CD8-positive, alpha-beta memory T cell (primary cell): ENCODE measurements at regions not wholly inside any gene's neighbourhood (a gene's known extent, or its start where the extent isn't known, plus 50 kb on each side); places are given as distances from the start of the nearest gene placed in this dataset.

Experiments
- CTCF ChIA-PET: fragments of 350-600 bp; sonication (Branson Sonifier 250); formaldehyde crosslinking; loops from one replicate; lab custom pipeline; 2021; ENCODE audit warnings: antibody characterized with exemption; lab: Charles Lee
- POLR2A ChIA-PET: fragments of 350-600 bp; sonication (Branson Sonifier 250); formaldehyde crosslinking; loops from one replicate; lab custom pipeline; 2021; ENCODE audit warnings: antibody characterized with exemption; lab: Charles Lee
- DNase-seq, 5 donors: peaks; one replicate each; pipeline versions ENCODE4 v3.0.0 to v3.0.0-alpha.2; 2020 to 2022; ENCODE audit warnings: mixed read lengths in 1 of 5
- H3K27ac ChIP-seq: one replicate; pipeline ENCODE4 v1.7.0; 2013; ENCODE audit warnings: low read depth, mild to moderate bottlenecking, low read length, moderate library complexity
- H3K27me3 ChIP-seq: 2 replicates; pipeline ENCODE4 v1.7.0; 2013; ENCODE audit warnings: low read length, mild to moderate bottlenecking; ENCODE audit not compliant: insufficient read depth, poor library complexity, severe bottlenecking
- H3K36me3 ChIP-seq: 2 replicates; pipeline ENCODE4 v1.7.0; 2013; ENCODE audit warnings: mild to moderate bottlenecking, low read length, moderate library complexity; ENCODE audit not compliant: insufficient read depth
- H3K4me1 ChIP-seq: 2 replicates; pipeline ENCODE4 v1.7.0; 2013; ENCODE audit warnings: mild to moderate bottlenecking, low read length, moderate library complexity; ENCODE audit not compliant: insufficient read depth
- H3K4me3 ChIP-seq: 2 replicates; pipeline ENCODE4 v1.7.0; 2013; ENCODE audit warnings: mild to moderate bottlenecking, low read length
- H3K9me3 ChIP-seq: 2 replicates; pipeline ENCODE4 v1.7.0; 2013; ENCODE audit warnings: mild to moderate bottlenecking, low read length
- H3K27ac Mint-ChIP-seq, 8 donors: one replicate each; pipeline ENCODE4 v1.8.0; 2020 to 2021; ENCODE audit warnings: mixed read lengths in 8 of 8, mild to moderate bottlenecking in 6 of 8, inconsistent platforms in 3 of 8, moderate library complexity in 3 of 8
- H3K27me3 Mint-ChIP-seq, 2 donors: one replicate each; pipeline ENCODE4 v1.8.0; 2020 to 2021; ENCODE audit warnings: mixed read lengths in 2 of 2, mild to moderate bottlenecking in 1 of 2, moderate library complexity in 1 of 2
- H3K36me3 Mint-ChIP-seq, 3 donors: one replicate each; pipeline ENCODE4 v1.8.0; 2020 to 2021; ENCODE audit warnings: mixed read lengths in 3 of 3, inconsistent platforms in 1 of 3, mild to moderate bottlenecking in 1 of 3
- H3K4me1 Mint-ChIP-seq, 3 donors: one replicate each; pipeline ENCODE4 v1.8.0; 2020 to 2021; ENCODE audit warnings: mixed read lengths in 3 of 3, inconsistent platforms in 1 of 3, mild to moderate bottlenecking in 1 of 3
- H3K4me3 Mint-ChIP-seq, 7 donors: one replicate each; pipeline ENCODE4 v1.8.0; 2020 to 2021; ENCODE audit warnings: mixed read lengths in 7 of 7, mild to moderate bottlenecking in 6 of 7, moderate library complexity in 4 of 7, inconsistent platforms in 2 of 7
- H3K9me3 Mint-ChIP-seq, 5 donors: one replicate each; pipeline ENCODE4 v1.8.0; 2020 to 2022; ENCODE audit warnings: mixed read lengths in 5 of 5, mild to moderate bottlenecking in 3 of 5, moderate library complexity in 2 of 5, inconsistent platforms in 1 of 5

DNA sequence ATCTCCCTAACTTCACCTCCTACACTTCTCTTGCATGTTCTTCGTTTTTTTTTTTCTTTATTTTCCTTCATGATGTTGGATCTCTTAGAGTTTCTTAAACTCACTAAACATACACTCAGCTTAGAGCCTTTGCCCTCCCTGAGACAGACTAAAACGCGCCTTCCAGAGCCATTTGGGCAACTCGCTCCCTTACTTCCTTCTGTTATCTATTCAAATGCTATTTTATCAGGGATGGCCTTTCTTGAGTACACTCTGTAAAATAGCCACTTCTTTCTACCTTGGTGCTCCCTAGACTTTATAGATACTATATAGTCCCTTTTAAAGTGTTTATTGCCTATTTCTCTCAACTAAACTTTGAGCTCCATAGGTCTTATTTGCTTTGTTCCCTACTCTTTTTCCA lies 598.2 kb upstream of the NECTIN3 start:
- ChIA-PET CTCF (no interaction called here), POLR2A (no interaction called here)
- H3K27me3 Mint-ChIP-seq = peaks cover 3 to 11% of the 10 kb centered on the region in 2 donors
- H3K4me1 Mint-ChIP-seq = no peaks in the 10 kb centered on the region
- peak overlapping the region in 1 of 7 donors; percentile 28 for H3K4me3 Mint-ChIP-seq
- H3K27ac Mint-ChIP-seq = no peak overlapping the region
- Histone ChIP-seq H3K4me1 (no peaks in the 10 kb centered on the region), H3K27ac (no peak overlapping the region), H3K36me3 (no peaks in the 10 kb centered on the region), H3K27me3 (no peaks in the 10 kb centered on the region), H3K9me3 (no peaks in the 10 kb centered on the region), H3K4me3 (no peak overlapping the region)
- DNase-seq = no peak
- H3K36me3 Mint-ChIP-seq = no peaks in the 10 kb centered on the region
- H3K9me3 Mint-ChIP-seq = no peaks in the 10 kb centered on the region

DNA sequence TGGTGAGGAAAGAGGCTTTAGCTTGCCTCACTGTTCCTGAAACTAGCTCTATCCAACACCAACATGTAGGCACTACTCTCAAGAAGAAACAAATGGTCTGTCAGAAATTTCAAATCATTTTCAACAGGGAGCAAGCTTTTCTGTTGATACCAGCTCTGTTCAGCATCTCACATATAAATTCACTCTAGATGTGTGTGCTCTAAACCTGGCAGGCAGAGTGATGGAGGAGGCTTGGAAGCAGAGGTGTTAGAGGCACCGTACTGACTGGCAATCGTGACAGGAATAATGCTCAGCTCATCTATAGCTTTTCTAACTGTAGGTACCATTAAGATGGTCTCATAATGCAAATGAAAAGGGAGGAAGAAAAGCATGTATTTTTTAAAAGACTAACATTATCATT lies 597.2 kb upstream of the NECTIN3 start:
- H3K4me3 ChIP-seq = no peak overlapping the region
- Mint-ChIP-seq H3K4me1 (no peaks in the 10 kb centered on the region), H3K36me3 (no peaks in the 10 kb centered on the region), H3K4me3 (no peak overlapping the region), H3K27ac (no peak overlapping the region), H3K9me3 (no peaks in the 10 kb centered on the region), H3K27me3 (peaks cover 3 to 11% of the 10 kb centered on the region in 2 donors)
- H3K27ac ChIP-seq = no peak overlapping the region
- H3K4me1 ChIP-seq = no peaks in the 10 kb centered on the region
- H3K27me3 ChIP-seq = no peaks in the 10 kb centered on the region
- ChIA-PET POLR2A (no interaction called here), CTCF (no interaction called here)
- no peaks in the 10 kb centered on the region for H3K9me3 ChIP-seq
- DNase-seq = no peak
- H3K36me3 ChIP-seq = no peaks in the 10 kb centered on the region

DNA sequence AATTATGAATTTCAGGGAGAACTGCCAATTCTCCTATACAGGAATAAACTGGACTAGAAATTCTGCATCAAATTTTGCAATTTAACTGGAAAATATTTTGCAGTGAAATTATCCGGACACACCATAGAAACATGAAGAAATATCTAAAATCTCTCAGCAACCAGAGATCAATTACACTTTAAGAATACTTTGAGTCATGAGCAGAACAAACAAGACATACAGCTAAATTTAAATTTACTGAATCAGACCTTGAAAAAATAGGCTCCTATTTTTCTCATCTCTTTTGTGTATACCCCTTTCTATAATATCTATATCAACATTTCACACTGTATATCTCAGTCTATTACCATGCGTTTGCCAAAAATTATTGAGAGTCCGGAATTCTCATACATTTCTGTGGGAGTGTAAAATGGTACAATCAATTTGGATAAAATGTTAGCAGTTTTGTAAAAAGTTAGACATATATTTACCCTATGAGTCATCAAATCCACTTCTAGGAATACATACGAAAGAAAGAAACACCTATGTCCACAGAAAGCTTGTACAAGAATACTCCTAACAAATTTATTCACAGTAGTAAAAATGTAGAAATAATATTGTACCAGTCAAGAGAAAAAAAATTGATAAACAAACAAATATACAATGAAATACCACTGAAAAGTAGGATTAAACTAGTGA lies 593.1 kb upstream of the NECTIN3 start:
- H3K27me3 ChIP-seq = no peaks in the 10 kb centered on the region

DNA sequence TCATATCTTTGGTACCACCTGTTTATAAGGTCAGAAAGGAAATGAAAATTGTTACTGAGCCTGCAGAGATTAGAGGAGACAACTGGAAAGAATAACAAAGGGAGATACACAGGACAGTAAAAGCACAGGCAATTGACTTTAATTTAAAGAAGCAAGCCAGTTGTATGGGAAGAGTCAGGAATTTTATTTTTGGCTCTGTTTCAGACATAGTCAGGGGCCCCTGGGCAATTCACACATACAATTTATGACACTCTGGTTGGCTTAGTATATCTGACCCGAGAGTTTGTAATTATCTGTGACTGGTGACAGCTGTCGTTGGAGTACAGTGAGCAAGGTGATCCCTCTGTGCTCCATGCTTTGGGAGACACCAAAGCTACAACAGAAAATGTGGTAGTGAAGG lies 591.9 kb upstream of the NECTIN3 start:
- no peak overlapping the region for H3K4me3 ChIP-seq
- peaks cover 4 to 12% (median 6%) of the 10 kb centered on the region in 5 donors for H3K9me3 Mint-ChIP-seq
- no peaks in the 10 kb centered on the region for H3K36me3 Mint-ChIP-seq
- H3K27ac Mint-ChIP-seq = no peak overlapping the region
- no peak overlapping the region for H3K4me3 Mint-ChIP-seq
- no peaks in the 10 kb centered on the region for H3K4me1 Mint-ChIP-seq
- no peaks in the 10 kb centered on the region for H3K27me3 ChIP-seq
- no peaks in the 10 kb centered on the region for H3K4me1 ChIP-seq
- H3K9me3 ChIP-seq = no peaks in the 10 kb centered on the region
- no peak overlapping the region for H3K27ac ChIP-seq
- DNase-seq = no peak
- H3K27me3 Mint-ChIP-seq = peaks cover 2 to 9% of the 10 kb centered on the region in 2 donors
- H3K36me3 ChIP-seq = no peaks in the 10 kb centered on the region
- POLR2A ChIA-PET = no interaction called here
- CTCF ChIA-PET = no interaction called here

More for the DNA sequence above, 593.1 kb upstream of the NECTIN3 start:
- ChIA-PET POLR2A (no interaction called here), CTCF (no interaction called here)
- no peaks in the 10 kb centered on the region for H3K36me3 ChIP-seq
- H3K9me3 Mint-ChIP-seq = peaks cover 0 to 2% (median 0%) of the 10 kb centered on the region in 5 donors
- H3K4me3 Mint-ChIP-seq = no peak overlapping the region
- H3K36me3 Mint-ChIP-seq = no peaks in the 10 kb centered on the region
- no peak for DNase-seq
- H3K4me1 Mint-ChIP-seq = no peaks in the 10 kb centered on the region
- no peak overlapping the region for H3K27ac Mint-ChIP-seq
- H3K9me3 ChIP-seq = no peaks in the 10 kb centered on the region
- H3K27ac ChIP-seq = no peak overlapping the region
- H3K27me3 Mint-ChIP-seq = peaks cover 2 to 15% of the 10 kb centered on the region in 2 donors
- H3K4me3 ChIP-seq = no peak overlapping the region
- no peaks in the 10 kb centered on the region for H3K4me1 ChIP-seq

DNA sequence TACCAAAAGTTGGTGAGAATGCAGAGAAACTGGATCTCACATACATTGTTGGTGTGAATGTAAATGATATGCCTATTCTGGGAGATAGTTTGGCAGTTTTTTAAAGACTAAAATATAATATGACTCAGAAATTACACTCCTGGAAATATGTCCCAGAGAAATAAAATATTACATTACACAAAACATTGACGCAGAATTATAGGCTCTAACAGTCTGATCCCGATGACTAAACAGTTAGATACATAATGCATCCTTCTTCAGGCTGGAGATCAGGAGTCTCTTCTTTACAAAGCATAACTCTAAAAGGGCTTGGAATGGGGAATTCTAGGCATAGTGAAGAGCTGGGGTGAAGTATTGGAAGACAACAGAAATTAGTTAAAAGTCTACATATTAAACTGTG lies 586.2 kb upstream of the NECTIN3 start:
- peaks cover 2 to 11% of the 10 kb centered on the region in 2 donors for H3K27me3 Mint-ChIP-seq
- H3K4me3 Mint-ChIP-seq = no peak overlapping the region
- Histone ChIP-seq H3K9me3 (no peaks in the 10 kb centered on the region), H3K4me1 (no peaks in the 10 kb centered on the region), H3K36me3 (no peaks in the 10 kb centered on the region), H3K27ac (no peak overlapping the region), H3K27me3 (no peaks in the 10 kb centered on the region), H3K4me3 (no peak overlapping the region)
- H3K9me3 Mint-ChIP-seq = peaks cover 28 to 46% (median 32%) of the 10 kb centered on the region in 5 donors
- H3K36me3 Mint-ChIP-seq = peaks cover 0 to 4% (median 0%) of the 10 kb centered on the region in 3 donors
- CTCF ChIA-PET = no interaction called here
- H3K27ac Mint-ChIP-seq = no peak overlapping the region
- no peaks in the 10 kb centered on the region for H3K4me1 Mint-ChIP-seq
- no peak for DNase-seq
- POLR2A ChIA-PET = no interaction called here

DNA sequence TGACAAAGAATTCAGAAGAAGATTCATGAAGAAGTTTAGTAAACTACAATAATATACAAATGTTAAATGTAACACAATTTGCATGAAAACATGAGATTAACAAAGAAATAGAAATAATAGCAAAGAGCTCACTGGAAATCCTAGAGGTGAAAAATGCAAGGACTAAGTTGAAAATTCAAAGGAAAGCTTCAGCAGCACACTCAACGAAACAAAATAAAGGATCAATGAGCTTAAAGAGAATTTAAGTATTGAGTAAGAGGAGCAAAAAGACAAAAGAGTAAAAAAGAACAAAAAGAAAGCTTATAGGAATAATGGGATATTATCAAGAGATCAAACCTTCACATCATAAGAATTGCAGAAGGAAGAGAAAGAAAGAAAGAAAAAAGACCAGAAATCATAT lies 583.8 kb upstream of the NECTIN3 start:
- H3K36me3 ChIP-seq = no peaks in the 10 kb centered on the region
- H3K9me3 ChIP-seq = no peaks in the 10 kb centered on the region
- H3K27me3 ChIP-seq = no peaks in the 10 kb centered on the region
- Mint-ChIP-seq H3K36me3 (peaks cover 0 to 4% (median 0%) of the 10 kb centered on the region in 3 donors), H3K27me3 (peaks cover 2 to 8% of the 10 kb centered on the region in 2 donors), H3K9me3 (peaks cover 27 to 46% (median 32%) of the 10 kb centered on the region in 5 donors), H3K4me3 (no peak overlapping the region), H3K4me1 (no peaks in the 10 kb centered on the region), H3K27ac (no peak overlapping the region)
- H3K27ac ChIP-seq = no peak overlapping the region
- ChIA-PET POLR2A (no interaction called here), CTCF (no interaction called here)
- H3K4me3 ChIP-seq = no peak overlapping the region
- H3K4me1 ChIP-seq = no peaks in the 10 kb centered on the region
- DNase-seq = no peak

DNA sequence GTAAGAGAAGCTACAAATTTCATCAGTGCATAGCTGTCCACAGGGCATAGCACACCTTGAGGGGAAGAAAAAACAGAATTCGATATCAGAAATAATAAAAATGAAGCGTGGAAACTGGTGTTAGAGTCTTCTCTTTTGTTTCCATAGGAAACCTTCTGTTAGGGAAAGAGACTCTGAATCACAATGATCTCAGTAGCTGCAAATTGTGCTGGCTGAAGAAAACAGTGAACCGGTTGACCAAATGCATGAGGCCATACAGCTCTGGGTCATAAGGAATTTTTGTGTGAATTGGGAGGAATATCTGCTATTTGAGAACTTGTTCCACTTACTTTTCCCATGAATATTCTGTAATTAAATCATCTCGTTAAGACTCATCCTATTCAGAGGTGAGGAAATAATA lies 580.2 kb upstream of the NECTIN3 start:
- H3K27me3 ChIP-seq = no peaks in the 10 kb centered on the region
- H3K4me3 ChIP-seq = no peak overlapping the region
- Mint-ChIP-seq H3K27me3 (peaks cover 2 to 12% of the 10 kb centered on the region in 2 donors), H3K4me1 (no peaks in the 10 kb centered on the region), H3K27ac (no peak overlapping the region), H3K36me3 (peaks cover 0 to 2% (median 0%) of the 10 kb centered on the region in 3 donors), H3K4me3 (no peak overlapping the region), H3K9me3 (peaks cover 13 to 27% (median 16%) of the 10 kb centered on the region in 5 donors)
- CTCF ChIA-PET = no interaction called here
- no peaks in the 10 kb centered on the region for H3K4me1 ChIP-seq
- no peaks in the 10 kb centered on the region for H3K36me3 ChIP-seq
- POLR2A ChIA-PET = no interaction called here
- DNase-seq = no peak
- no peaks in the 10 kb centered on the region for H3K9me3 ChIP-seq
- H3K27ac ChIP-seq = no peak overlapping the region

DNA sequence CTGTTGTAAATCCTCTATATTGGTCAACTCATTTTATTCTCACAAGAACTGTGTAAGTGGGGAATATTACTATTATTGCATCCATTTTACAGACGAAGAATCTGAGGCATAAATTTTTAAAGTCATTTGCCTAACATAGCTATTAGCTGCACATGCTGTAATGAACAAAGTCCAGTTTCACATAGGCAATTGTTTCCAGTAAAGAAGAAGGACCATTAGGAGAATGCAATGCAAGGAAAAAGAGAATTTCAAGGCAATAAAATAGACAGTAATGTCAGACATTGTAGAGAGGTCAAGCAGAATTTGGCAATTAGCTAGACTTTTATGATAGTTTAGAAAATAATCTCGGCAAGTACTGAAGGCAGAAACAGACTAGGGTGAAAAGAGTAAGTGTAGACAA lies 578.7 kb upstream of the NECTIN3 start:
- Mint-ChIP-seq H3K27ac (no peak overlapping the region), H3K9me3 (peaks cover 5 to 16% (median 5%) of the 10 kb centered on the region in 5 donors), H3K27me3 (peaks cover 2 to 12% of the 10 kb centered on the region in 2 donors), H3K4me1 (no peaks in the 10 kb centered on the region), H3K4me3 (no peak overlapping the region), H3K36me3 (peaks cover 0 to under 1% (median 0%) of the 10 kb centered on the region in 3 donors)
- no peaks in the 10 kb centered on the region for H3K4me1 ChIP-seq
- no peak overlapping the region for H3K4me3 ChIP-seq
- ChIA-PET CTCF (no interaction called here), POLR2A (no interaction called here)
- H3K27me3 ChIP-seq = no peaks in the 10 kb centered on the region
- no peaks in the 10 kb centered on the region for H3K9me3 ChIP-seq
- no peak for DNase-seq
- H3K27ac ChIP-seq = no peak overlapping the region
- no peaks in the 10 kb centered on the region for H3K36me3 ChIP-seq
